HEK293T (cell line): ENCODE measurements at regions not wholly inside any gene's neighbourhood (a gene's known extent, or its start where the extent isn't known, plus 50 kb on each side); places are given as distances from the start of the nearest gene placed in this dataset.

Experiments
- CTCF ChIA-PET: fragments of 350-600 bp; formaldehyde crosslinking; extraction: SDS; loops from one replicate; lab custom pipeline; 2021; ENCODE audit warnings: antibody characterized with exemption, inconsistent platforms; lab: Yijun Ruan, JAX
- POLR2A ChIA-PET: fragments of 350-600 bp; formaldehyde crosslinking; extraction: SDS; loops from one replicate; lab custom pipeline; 2020; ENCODE audit warnings: antibody characterized with exemption, inconsistent platforms; lab: Yijun Ruan, JAX
- DNase-seq: peaks from one replicate; pipeline ENCODE4 v3.0.0; 2012; ENCODE audit warnings: mixed read lengths; ENCODE audit errors: extremely low spot score
- ARNT ChIP-seq: fragments of 450-650 bp; IDR thresholded peaks from 2 replicates; pipeline ENCODE4 v1.6.1; 2017; ENCODE audit warnings: mild to moderate bottlenecking
- BHLHE40 ChIP-seq: fragments of 450-650 bp; IDR thresholded peaks from 2 replicates; pipeline ENCODE4 v1.6.1; 2016; ENCODE audit warnings: mild to moderate bottlenecking, moderate library complexity, borderline replicate concordance
- CTBP1 ChIP-seq: fragments of 450-650 bp; IDR thresholded peaks from 2 replicates; pipeline ENCODE4 v1.6.1; 2016; ENCODE audit warnings: borderline replicate concordance
- ELF4 ChIP-seq: fragments of 450-650 bp; IDR thresholded peaks from 2 replicates; pipeline ENCODE4 v1.6.1; 2017; ENCODE audit warnings: antibody characterized with exemption
- FOXA1 ChIP-seq: fragments of 450-650 bp; IDR thresholded peaks from 2 replicates; pipeline ENCODE4 v1.6.1; 2016; ENCODE audit warnings: mild to moderate bottlenecking
- FOXK2 ChIP-seq: fragments of 450-650 bp; IDR thresholded peaks from 2 replicates; pipeline ENCODE4 v1.6.1; 2016; ENCODE audit warnings: mild to moderate bottlenecking
- FOXM1 ChIP-seq: fragments of 450-650 bp; IDR thresholded peaks from 2 replicates; pipeline ENCODE4 v1.6.1; 2017; ENCODE audit warnings: mild to moderate bottlenecking, borderline replicate concordance
- HDGF ChIP-seq: fragments of 450-650 bp; IDR thresholded peaks from 2 replicates; pipeline ENCODE4 v1.6.1; 2017; ENCODE audit warnings: antibody characterized with exemption, borderline replicate concordance
- L3MBTL2 ChIP-seq: fragments of 450-650 bp; conservative IDR thresholded peaks from 2 replicates; pipeline ENCODE4 v1.6.1; 2016; ENCODE audit warnings: mild to moderate bottlenecking
- LEF1 ChIP-seq: fragments of 450-650 bp; IDR thresholded peaks from 2 replicates; pipeline ENCODE4 v1.6.1; 2017; ENCODE audit warnings: mild to moderate bottlenecking, borderline replicate concordance
- NFRKB ChIP-seq: fragments of 450-650 bp; IDR thresholded peaks from 2 replicates; pipeline ENCODE4 v1.6.1; 2016; ENCODE audit warnings: mild to moderate bottlenecking, moderate library complexity
- PKNOX1 ChIP-seq: fragments of 450-650 bp; IDR thresholded peaks from 2 replicates; pipeline ENCODE4 v1.6.1; 2016
- SP1 ChIP-seq: fragments of 450-650 bp; IDR thresholded peaks from 2 replicates; pipeline ENCODE4 v1.6.1; 2017
- SUZ12 ChIP-seq: fragments of 450-650 bp; IDR thresholded peaks from 2 replicates; pipeline ENCODE4 v1.6.1; 2016; ENCODE audit warnings: mild to moderate bottlenecking
- TARDBP ChIP-seq: fragments of 450-650 bp; IDR thresholded peaks from 2 replicates; pipeline ENCODE4 v1.6.1; 2016
- ZNF384 ChIP-seq: fragments of 450-650 bp; IDR thresholded peaks from 2 replicates; pipeline ENCODE4 v1.6.1; 2016

- POLR2A ChIA-PET: no interaction called here
- no peak for DNase-seq
- CTCF ChIA-PET: interaction anchor here (1.1 kb wide), 1 partner anchor 243 kb away, joined by 3 read pairs; no protein-coding TSS in a partner anchor
- TF ChIP-seq SUZ12 (no peak), FOXA1 (no peak), ARNT (no peak), NFRKB (no peak), TARDBP (no peak), PKNOX1 (no peak), ELF4 (no peak), L3MBTL2 (no peak), FOXM1 (no peak), LEF1 (no peak), FOXK2 (no peak), BHLHE40 (no peak), SP1 (no peak), HDGF (no peak), ZNF384 (no peak)
Measured at GRCh38 chr15:70582143-70582945, 181.0 kb downstream of the UACA start.

- ChIA-PET CTCF (interaction anchor here (0.6 kb wide), 1 partner anchor 70 kb away, joined by 6 read pairs; no protein-coding TSS in a partner anchor), POLR2A (no interaction called here)
- DNase-seq: no peak
- TF ChIP-seq HDGF: no peak
- no peak for TF ChIP-seq L3MBTL2
- no peak for TF ChIP-seq SUZ12
Measured at GRCh38 chr15:70580958-70581357, 182.4 kb downstream of the UACA start.

- DNase-seq: no peak
- CTCF ChIA-PET: no interaction called here
- POLR2A ChIA-PET: no interaction called here
- TF ChIP-seq SP1 (no peak), PKNOX1 (no peak), SUZ12 (no peak), ZNF384 (no peak), NFRKB (no peak), L3MBTL2 (no peak), ELF4 (no peak), FOXA1 (no peak), FOXM1 (no peak), BHLHE40 (no peak), HDGF (no peak), LEF1 (no peak), CTBP1 (no peak), FOXK2 (no peak), TARDBP (no peak), ARNT (no peak)
Measured at GRCh38 chr15:70580286-70580685, 183.1 kb downstream of the UACA start.

GRCh38 chr15:70579766-70580165 is 183.6 kb downstream of the UACA start:
- no peak for DNase-seq
- TF ChIP-seq HDGF: no peak
- ChIA-PET CTCF (interaction anchor here (0.5 to 1.1 kb wide), 2 partner anchors 10 to 608 kb away, joined by 3 read pairs; no protein-coding TSS in a partner anchor), POLR2A (no interaction called here)

GRCh38 chr15:70578196-70578595 is 185.2 kb downstream of the UACA start:
- no peak for TF ChIP-seq BHLHE40
- ChIA-PET POLR2A (no interaction called here), CTCF (interaction anchor here (0.8 to 1.1 kb wide), 3 partner anchors 12 to 90 kb away, joined by 3 to 4 read pairs (median 3); no protein-coding TSS in a partner anchor)
- DNase-seq: no peak

GRCh38 chr15:70576696-70577095 is 186.7 kb downstream of the UACA start:
- ChIA-PET CTCF (interaction anchor here (0.9 to 2.5 kb wide), 4 partner anchors 9 to 146 kb away, joined by 3 to 12 read pairs (median 4); no protein-coding TSS in a partner anchor), POLR2A (interaction anchor here (0.8 to 2.0 kb wide), 4 partner anchors 8 to 69 kb away, joined by 3 to 8 read pairs (median 4); no protein-coding TSS in a partner anchor)
- TF ChIP-seq HDGF: no peak
- no peak for TF ChIP-seq L3MBTL2
- no peak for TF ChIP-seq PKNOX1
- TF ChIP-seq LEF1: no peak
- TF ChIP-seq ZNF384: no peak
- TF ChIP-seq SP1: no peak
- TF ChIP-seq SUZ12: no peak
- TF ChIP-seq FOXA1: no peak
- TF ChIP-seq BHLHE40: no peak
- no peak for TF ChIP-seq TARDBP
- TF ChIP-seq ARNT: no peak
- TF ChIP-seq FOXK2: no peak
- no peak for TF ChIP-seq NFRKB
- no peak for TF ChIP-seq FOXM1
- no peak for DNase-seq
